NT2/D1 (cell line): ENCODE measurements at regions not wholly inside any gene's neighbourhood (a gene's known extent, or its start where the extent isn't known, plus 50 kb on each side); places are given as distances from the start of the nearest gene placed in this dataset.

Experiments used
- SUZ12 ChIP-seq: IDR thresholded peaks from 2 replicates; pipeline ENCODE4 v1.6.1; 2011; ENCODE audit not compliant: insufficient read length, insufficient read depth; ENCODE audit errors: extremely low read depth
- ZNF274 ChIP-seq: IDR thresholded peaks from 2 replicates; pipeline ENCODE4 v1.6.1; 2011; ENCODE audit warnings: mild to moderate bottlenecking, low read depth, low read length

- TF ChIP-seq SUZ12 (no peak), ZNF274 (no peak)
These were observed 315.5 kb downstream of the TGFB2 start for GRCh38 chr1:218660678-218661053.
